CD1c-positive myeloid dendritic cell (primary cell): ENCODE measurements at regions not wholly inside any gene's neighbourhood (a gene's known extent, or its start where the extent isn't known, plus 50 kb on each side); places are given as distances from the start of the nearest gene placed in this dataset.
"Not testable (repeated sequence)": the region's sequence is repeated elsewhere in the genome, so short reads cannot be mapped to it uniquely, and the experiment has no call there.

Experiments
- DNase-seq: peaks from one replicate; pipeline ENCODE4 v3.0.0-alpha.2; 2016; ENCODE audit errors: extremely low spot score

GRCh38 chr12:67534046-67534445 lies 114.5 kb upstream of the DYRK2 start:
- no peak for DNase-seq

DNA sequence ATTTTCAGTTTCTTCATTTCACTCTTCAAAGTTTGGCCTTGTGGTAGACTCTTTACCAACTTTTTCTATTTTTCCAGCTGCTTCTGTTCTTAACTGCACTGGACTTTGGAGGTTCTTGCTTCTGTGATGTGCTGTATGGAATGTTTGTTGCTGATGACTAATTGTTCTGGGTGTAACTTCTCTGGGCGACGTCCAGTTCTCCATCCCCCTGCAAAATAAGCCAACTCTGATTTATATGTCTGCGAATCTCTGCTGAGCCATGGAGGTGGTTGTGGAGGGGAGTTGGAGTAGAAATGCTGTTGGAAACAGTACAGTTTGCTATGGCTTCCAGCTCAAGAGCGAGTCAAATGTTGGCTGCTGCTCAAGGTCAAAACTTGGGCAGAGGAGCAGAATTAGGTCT lies 113.9 kb upstream of the DYRK2 start:
- no peak for DNase-seq

DNA sequence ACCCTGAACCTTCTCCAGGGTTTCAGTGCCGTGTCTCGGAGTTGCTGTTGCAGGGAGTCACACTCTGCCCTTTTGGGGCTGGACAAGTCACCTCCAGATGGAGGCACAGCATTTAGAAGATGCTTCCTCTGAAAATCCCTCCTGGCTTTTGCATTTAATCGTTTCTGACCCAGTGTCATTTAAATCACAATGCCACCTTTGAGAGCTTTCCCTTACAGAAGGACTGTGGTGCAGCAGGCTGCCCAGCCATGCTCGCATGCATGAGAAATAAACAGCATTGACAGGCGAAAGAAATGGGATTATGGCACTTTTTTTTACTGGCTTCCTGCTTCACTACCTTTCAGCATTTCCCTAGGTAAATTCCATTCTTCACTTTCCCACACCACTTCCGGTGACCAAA lies 113.4 kb upstream of the DYRK2 start:
- DNase-seq: no peak

DNA sequence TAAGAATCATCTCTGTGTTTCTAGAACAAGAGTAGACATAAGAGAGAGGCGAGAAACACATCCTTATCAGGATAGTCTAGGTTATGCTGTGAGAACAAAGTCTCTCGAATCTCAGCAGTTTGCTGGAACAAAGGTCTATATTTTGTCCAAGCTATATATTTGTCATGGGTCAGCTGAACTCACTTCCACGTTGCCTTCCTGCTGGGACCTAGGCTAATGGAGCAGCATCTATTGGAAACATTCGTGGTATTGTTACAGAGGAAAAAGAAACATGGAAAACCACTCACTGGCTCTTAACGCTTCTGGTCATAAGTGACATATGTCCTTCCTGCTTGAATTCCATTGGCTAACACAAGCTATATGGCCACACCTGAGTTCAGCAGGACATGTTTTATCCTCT lies 112.6 kb upstream of the DYRK2 start:
- DNase-seq: no peak

GRCh38 chr12:67539329-67539728 lies 109.2 kb upstream of the DYRK2 start:
- no peak for DNase-seq

DNA sequence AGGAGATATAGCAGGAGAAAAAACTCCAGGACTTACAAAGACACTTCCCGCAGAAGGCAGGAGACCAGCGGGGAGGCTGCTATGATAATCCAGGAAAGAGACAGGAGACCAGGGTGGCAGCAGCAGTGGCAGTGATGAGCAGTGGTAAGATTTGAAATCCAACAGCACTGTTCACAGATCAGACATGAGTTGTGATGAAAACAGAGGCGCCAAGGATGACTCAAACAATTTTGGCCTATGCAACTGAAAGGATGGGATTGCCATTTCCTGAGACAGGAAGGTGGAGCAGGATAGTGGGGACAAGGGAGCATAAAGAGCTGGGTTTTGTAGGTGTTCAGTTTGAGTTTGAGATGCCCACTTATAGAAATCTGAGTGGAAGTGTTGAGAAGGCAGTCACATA lies 108.6 kb upstream of the DYRK2 start:
- no peak for DNase-seq

DNA sequence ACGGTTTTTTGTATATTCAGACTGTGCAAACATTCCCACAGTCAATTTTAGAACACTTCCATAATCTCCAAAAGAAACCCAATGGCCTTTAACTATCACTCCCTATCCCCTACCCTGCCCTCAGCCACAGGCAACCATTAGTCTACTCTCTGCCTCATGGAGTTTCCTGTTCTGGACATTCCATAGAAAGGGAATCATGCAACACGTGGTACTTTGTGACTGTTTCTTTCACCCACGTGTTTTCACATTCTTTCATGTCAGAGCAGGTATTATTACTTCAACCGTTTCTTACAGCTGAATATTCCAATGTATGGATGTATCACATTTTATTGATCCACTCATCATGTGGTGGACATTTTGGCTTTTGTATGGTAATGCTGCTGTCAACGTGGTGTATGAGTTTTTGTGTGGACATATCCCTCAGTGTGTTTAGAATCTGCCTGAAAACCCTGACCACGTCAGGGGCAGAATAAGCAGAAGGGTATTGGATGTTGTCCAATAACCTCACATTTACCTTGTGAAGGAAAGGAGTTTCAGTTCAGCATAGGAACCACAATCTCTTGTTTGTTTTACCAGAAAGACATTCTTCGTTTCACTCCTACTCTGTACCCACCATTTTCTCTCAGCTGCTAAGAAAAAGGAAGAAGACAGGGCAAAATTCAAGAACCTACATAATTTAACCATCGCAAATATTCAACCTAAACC lies 107.5 kb upstream of the DYRK2 start:
- no peak for DNase-seq

GRCh38 chr12:67541625-67541991 lies 106.9 kb upstream of the DYRK2 start:
- no peak for DNase-seq

DNA sequence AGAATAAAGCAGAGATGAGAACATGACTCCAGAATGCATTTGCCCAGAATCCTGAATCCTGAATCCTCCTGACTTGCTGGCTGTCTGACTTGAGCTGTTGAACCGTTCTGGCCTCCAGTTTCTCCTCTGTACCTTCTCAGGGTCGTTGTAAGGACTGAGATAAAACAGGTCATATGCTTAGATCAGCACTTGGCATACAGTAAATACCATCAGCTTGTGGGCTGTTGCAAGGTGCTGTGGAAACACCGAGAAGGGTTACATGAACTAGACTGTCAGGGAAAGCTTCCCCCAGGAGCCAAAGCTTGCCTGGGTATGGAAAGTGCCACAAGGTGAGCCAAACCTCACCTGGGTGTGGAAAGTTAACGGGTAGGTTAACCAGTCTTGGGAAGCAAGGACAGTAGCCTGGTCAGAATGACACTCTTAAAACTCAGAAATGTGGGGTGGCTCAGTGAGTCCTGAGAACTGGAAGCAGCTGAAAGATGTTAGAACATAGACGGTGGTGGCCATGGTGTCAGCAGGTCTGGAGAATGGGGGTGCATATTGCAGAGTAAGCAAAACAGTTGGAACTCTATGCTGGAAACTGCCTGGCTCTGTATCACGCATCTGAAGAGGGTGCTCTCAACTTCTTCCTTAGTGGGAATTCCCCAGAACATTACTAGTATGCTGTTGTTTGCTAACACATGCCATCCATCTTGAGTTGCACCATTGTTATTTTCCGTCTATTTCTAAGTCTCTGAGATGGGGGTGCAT lies 105.3 kb upstream of the DYRK2 start:
- DNase-seq: no peak

- no peak for DNase-seq
These were observed 103.2 kb upstream of the DYRK2 start for GRCh38 chr12:67545298-67545697.

DNA sequence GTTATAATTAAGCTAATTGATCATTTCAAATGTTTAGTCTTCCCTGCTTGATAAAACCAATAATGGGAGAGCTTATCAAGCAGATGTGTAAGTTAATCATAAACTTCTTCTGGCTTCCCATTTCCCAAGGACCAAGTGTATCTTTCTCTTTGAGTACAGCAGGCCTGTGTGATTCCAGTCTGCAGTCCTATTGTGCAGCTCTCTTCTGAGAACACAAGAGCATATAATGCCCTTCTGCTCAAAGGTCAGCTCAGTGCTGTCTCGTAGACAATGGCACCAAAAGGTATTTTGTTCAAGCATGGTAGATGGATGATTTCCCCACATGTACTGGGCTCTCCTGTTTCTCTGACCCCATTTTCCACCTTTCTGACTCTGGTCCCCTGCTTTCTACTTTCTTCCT lies 101.8 kb upstream of the DYRK2 start:
- no peak for DNase-seq

- not testable (repeated sequence) for DNase-seq
These were observed 93.3 kb upstream of the DYRK2 start for GRCh38 chr12:67555075-67555717.

DNA sequence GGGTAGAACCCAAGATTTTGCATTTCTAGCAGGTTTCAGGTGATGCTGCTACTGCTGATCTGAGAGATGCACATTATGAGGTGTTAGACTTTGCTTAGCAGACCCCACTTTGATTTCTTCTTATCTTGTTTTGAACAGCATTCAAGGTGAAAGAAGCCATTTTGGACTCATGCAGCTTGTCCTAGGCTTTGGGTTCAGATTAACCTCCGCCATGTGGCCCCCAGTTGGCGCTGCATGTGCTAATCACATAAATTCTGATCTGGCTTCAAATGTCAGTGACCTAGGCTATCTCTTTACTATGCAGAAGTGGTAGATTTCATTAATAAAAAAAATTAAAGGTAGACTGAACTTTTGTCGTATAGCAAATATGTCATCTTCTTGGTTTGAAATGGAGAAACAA lies 89.8 kb upstream of the DYRK2 start:
- no peak for DNase-seq

- DNase-seq: no peak
These were observed 88.8 kb upstream of the DYRK2 start for GRCh38 chr12:67559751-67560150.

- no peak for DNase-seq
These were observed 85.8 kb upstream of the DYRK2 start for GRCh38 chr12:67562513-67563287.

DNA sequence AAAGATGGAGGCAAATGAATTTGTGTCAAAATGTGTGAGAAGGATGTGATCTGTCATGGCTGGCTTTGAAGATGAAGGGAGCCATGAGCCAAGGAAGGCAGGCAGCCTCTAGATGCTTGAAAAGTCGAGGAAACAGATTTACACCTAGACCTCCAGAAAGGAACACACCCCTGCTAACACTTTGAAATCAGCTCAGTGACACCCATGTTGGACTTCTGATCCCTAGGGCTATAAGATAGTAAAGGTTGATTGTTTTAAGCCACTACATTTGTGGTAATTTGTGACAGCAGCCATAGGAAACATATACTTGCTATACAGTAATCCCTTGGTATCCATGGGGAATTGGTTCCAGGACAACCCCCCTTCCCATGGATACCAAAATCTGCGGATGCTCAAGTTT lies 80.5 kb upstream of the DYRK2 start:
- no peak for DNase-seq

GRCh38 chr12:67572492-67572891 lies 76.1 kb upstream of the DYRK2 start:
- DNase-seq: no peak

- no peak for DNase-seq
These were observed 75.0 kb upstream of the DYRK2 start for GRCh38 chr12:67573566-67573965.

DNA sequence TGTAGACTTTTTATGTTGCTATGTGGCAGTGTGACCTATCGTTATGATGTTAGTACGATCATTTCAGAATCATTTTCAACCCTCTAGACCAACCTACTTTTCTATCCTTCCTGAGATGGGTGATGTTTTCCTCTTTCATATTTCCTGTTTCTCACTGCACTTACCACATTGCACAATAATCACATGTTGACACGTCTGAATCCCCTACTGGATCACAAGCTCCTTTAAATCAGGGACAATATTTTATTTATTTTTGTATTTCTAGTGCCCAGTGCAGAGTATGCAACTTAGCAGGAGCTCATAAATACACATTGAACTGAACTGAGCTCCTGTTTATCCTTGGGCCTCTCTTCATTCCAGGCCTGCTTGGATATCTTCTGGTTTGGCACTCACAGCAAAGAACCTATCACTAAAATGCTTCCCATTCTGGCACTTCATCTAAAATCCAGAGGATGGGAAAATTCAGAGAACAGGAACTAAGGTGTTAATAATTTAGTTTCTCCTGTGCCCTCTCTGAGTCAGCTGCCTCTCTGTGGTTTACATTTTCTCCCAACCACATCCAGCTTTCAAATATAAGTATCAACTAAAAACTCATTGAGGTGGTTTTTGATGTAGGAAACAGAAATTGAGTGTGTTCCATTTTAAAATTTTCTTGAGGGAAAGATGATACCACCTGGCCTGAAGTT lies 69.4 kb upstream of the DYRK2 start:
- DNase-seq: peak; percentile 3

GRCh38 chr12:67579662-67580003 lies 68.9 kb upstream of the DYRK2 start:
- DNase-seq: no peak

DNA sequence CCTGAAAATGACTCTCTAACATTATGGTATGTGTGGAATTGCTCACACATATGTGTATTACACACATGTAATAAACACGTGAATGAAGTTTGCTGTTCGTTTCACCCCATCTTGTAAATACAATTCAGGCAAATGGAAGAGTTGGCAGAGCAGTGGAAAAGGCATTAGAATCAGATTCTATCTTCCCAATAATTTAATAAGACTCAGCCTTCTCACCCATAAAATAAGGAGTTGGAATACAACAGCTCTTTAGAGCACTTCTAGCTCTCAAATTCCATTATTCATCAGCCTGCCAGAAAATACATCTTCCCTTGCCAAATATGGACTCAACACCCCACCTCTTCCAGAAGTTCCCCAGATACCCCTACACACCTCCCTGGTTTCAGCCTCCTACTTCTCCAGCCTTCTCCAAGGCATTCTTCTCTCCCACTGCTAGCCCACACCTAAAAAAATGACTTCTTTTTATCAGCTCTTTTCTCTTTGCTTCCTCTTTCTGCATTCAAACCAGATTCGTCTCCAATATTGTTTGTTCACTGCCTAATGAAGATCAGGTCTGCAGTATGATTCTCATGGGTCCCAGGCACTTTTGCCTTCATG lies 66.2 kb upstream of the DYRK2 start:
- DNase-seq: no peak

DNA sequence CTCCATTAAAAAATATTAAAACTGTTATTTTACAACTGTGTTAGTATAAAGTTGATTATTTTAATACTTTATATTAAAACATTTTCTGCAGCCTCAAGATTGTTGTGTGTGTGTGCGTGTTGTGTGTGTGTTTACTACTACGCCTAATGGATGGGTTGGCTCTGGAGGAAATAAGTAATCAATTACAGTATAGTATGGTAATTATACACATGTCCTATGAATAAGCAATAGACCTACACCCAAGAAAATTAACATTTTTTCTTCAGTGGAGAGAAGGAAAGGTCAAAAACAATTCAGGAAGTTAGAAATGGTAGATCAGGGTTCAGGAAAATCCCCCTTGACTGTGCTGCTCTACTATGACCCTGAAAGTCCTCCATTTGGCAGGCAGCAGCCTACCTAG lies 65.7 kb upstream of the DYRK2 start:
- DNase-seq: no peak
